ENCODE measurements at regions not wholly inside any gene's neighbourhood (a gene's known extent, or its start where the extent isn't known, plus 50 kb on each side); places are given as distances from the start of the nearest gene placed in this dataset.

DNA sequence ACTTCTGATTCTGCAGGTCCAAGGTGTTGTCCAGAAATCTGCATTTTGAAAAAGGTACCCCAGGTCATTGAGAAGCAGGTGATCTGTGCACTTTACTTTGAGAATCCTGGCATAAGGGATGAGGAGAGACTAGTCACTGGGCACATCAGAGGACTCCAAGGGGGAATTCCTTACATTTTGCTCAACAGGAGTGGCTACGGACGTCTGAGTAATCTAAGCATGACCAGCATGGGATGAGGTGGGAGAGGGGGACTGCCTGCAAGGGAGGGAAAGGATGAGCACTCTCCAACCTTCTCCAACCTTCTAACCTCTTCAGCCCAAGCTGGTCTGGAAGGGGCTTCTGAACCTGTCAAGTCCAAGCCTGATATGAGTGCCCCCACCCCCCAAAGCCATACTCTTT, 55.5 kb downstream of the MARCHF4 start:
- Histone ChIP-seq H3K9me1 (ENCODE audit: control insufficient read depth, extremely low read depth, insufficient read depth, low read length) (peaks cover 5% of the 10 kb centered on the region), H3K4me2 (ENCODE audit: control insufficient read depth, extremely low read depth, insufficient read depth, low read depth, low read length) (peak overlapping the region; percentile 12), H3K36me3 (ENCODE audit: control insufficient read depth in 2 of 2, extremely low read depth in 1 of 2, insufficient read depth in 2 of 2, low read length in 2 of 2) (no peaks in the 10 kb centered on the region), H3K9me3 (ENCODE audit: control insufficient read depth, low read depth, low read length) (no peaks in the 10 kb centered on the region), H3K27ac (ENCODE audit: control insufficient read depth, insufficient read depth, low read length) (no peak overlapping the region), H3K4me1 (ENCODE audit: control insufficient read depth, extremely low read depth, insufficient read depth, low read length) (peaks cover 14% of the 10 kb centered on the region), H3K9ac (ENCODE audit: control insufficient read depth, extremely low read depth, insufficient read depth, low read length) (no peak overlapping the region), H3K4me3 (ENCODE audit: control insufficient read depth in 2 of 3, extremely low read depth in 1 of 3, insufficient read depth in 2 of 3, low read depth in 1 of 3, low read length in 3 of 3) (no peak overlapping the region), H3K79me2 (ENCODE audit: control insufficient read depth, insufficient read depth, low read length) (no peaks in the 10 kb centered on the region), H4K20me1 (ENCODE audit: control insufficient read depth, extremely low read depth, insufficient read depth, low read length) (no peaks in the 10 kb centered on the region), H2AFZ (ENCODE audit: control insufficient read depth, low read length) (no peak overlapping the region), H3K27me3 (ENCODE audit: control insufficient read depth, extremely low read depth, insufficient read depth, low read length) (no peaks in the 10 kb centered on the region)
- dilution Hi-C loops (cut with MboI; ENCODE audit: extremely low pct_ligation_motif_present, low sequenced_read_pairs) = no loop called here
- FAIRE-seq (peak; percentile 5), DNase-seq (ENCODE audit: low read depth, low spot score) (no peak)
- TF ChIP-seq, protein P1, sequence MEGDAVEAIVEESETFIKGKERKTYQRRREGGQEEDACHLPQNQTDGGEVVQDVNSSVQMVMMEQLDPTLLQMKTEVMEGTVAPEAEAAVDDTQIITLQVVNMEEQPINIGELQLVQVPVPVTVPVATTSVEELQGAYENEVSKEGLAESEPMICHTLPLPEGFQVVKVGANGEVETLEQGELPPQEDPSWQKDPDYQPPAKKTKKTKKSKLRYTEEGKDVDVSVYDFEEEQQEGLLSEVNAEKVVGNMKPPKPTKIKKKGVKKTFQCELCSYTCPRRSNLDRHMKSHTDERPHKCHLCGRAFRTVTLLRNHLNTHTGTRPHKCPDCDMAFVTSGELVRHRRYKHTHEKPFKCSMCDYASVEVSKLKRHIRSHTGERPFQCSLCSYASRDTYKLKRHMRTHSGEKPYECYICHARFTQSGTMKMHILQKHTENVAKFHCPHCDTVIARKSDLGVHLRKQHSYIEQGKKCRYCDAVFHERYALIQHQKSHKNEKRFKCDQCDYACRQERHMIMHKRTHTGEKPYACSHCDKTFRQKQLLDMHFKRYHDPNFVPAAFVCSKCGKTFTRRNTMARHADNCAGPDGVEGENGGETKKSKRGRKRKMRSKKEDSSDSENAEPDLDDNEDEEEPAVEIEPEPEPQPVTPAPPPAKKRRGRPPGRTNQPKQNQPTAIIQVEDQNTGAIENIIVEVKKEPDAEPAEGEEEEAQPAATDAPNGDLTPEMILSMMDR (optimal IDR thresholded peaks at IDR 0.05 in 1 of 3, IDR thresholded peaks at IDR 0.05 in 1 of 3, conservative IDR thresholded peaks at IDR 0.05 in 1 of 3; ENCODE audit: extremely low read depth in 1 of 3, insufficient read depth in 2 of 3, low read length in 3 of 3) = no peak
- TF ChIP-seq EZH2 (IDR thresholded peaks at IDR 0.05; ENCODE audit: low read length) = no peak

DNA sequence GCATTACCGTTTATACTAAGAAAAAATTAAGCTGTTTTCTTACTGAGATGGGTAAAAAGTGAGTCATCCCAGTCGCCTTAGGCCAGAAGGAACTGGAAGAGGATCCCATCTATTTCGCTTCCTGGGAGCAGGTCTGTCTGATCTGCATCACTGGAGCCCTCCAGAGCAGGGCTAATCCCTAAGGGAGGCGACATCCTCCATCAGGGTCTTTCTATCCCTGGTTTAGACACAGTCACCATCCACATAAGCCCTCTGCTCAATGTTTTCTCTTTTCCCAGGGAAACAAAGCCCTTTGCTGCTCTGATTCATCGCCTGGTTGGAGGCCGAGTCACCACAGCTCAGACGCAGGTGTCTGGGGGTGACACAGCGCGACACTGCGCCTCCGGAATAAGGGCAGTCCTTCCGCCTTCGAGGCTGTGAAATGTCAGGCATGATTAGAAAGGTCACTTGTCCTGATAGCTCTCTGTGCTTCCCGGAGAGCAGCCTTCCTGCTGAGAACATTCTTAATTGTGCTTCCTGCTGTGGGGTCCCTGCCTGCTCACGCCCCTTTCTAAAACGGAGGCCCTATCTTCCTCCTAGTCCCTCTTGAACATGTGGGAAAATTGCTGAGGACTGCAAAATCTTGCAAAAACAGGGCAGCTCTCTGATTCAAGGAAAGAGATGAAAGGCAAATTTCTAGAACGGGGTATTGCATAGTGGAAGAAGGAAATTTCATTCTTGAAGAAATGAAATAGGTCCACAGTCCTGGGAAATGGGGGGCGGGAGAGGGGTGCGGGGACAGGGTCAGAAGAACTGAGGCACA, 56.3 kb downstream of the MARCHF4 start:
- DNase-seq (ENCODE audit: low read depth, low spot score) = no peak
- H2AFZ ChIP-seq (ENCODE audit: control insufficient read depth, low read length) = no peak overlapping the region
- peak overlapping the region; percentile 30 for H3K9ac ChIP-seq (ENCODE audit: control insufficient read depth, extremely low read depth, insufficient read depth, low read length)
- peak overlapping the region in 1 of 3 experiments; percentile 7 for H3K4me3 ChIP-seq (ENCODE audit: control insufficient read depth in 2 of 3, extremely low read depth in 1 of 3, insufficient read depth in 2 of 3, low read depth in 1 of 3, low read length in 3 of 3)
- no peaks in the 10 kb centered on the region for H3K79me2 ChIP-seq (ENCODE audit: control insufficient read depth, insufficient read depth, low read length)
- peak; percentile 63 for FAIRE-seq
- H3K9me1 ChIP-seq (ENCODE audit: control insufficient read depth, extremely low read depth, insufficient read depth, low read length) = peaks cover 5% of the 10 kb centered on the region
- dilution Hi-C loops (cut with MboI; ENCODE audit: extremely low pct_ligation_motif_present, low sequenced_read_pairs) = no loop called here
- no peaks in the 10 kb centered on the region for H4K20me1 ChIP-seq (ENCODE audit: control insufficient read depth, extremely low read depth, insufficient read depth, low read length)
- TF ChIP-seq, protein P1 (optimal IDR thresholded peaks at IDR 0.05 in 1 of 3, IDR thresholded peaks at IDR 0.05 in 1 of 3, conservative IDR thresholded peaks at IDR 0.05 in 1 of 3; ENCODE audit: extremely low read depth in 1 of 3, insufficient read depth in 2 of 3, low read length in 3 of 3) = no peak
- no peak for TF ChIP-seq EZH2 (IDR thresholded peaks at IDR 0.05; ENCODE audit: low read length)
- H3K27ac ChIP-seq (ENCODE audit: control insufficient read depth, insufficient read depth, low read length) = peak overlapping the region; percentile 42
- no peaks in the 10 kb centered on the region for H3K36me3 ChIP-seq (ENCODE audit: control insufficient read depth in 2 of 2, extremely low read depth in 1 of 2, insufficient read depth in 2 of 2, low read length in 2 of 2)
- peak overlapping the region; percentile 70 for H3K4me2 ChIP-seq (ENCODE audit: control insufficient read depth, extremely low read depth, insufficient read depth, low read depth, low read length)
- H3K27me3 ChIP-seq (ENCODE audit: control insufficient read depth, extremely low read depth, insufficient read depth, low read length) = no peaks in the 10 kb centered on the region
- peaks cover 14% of the 10 kb centered on the region for H3K4me1 ChIP-seq (ENCODE audit: control insufficient read depth, extremely low read depth, insufficient read depth, low read length)
- H3K9me3 ChIP-seq (ENCODE audit: control insufficient read depth, low read depth, low read length) = no peaks in the 10 kb centered on the region

Data from keratinocyte (primary cell).